ENCODE measurements at regions not wholly inside any gene's neighbourhood (a gene's known extent, or its start where the extent isn't known, plus 50 kb on each side); places are given as distances from the start of the nearest gene placed in this dataset.

DNA sequence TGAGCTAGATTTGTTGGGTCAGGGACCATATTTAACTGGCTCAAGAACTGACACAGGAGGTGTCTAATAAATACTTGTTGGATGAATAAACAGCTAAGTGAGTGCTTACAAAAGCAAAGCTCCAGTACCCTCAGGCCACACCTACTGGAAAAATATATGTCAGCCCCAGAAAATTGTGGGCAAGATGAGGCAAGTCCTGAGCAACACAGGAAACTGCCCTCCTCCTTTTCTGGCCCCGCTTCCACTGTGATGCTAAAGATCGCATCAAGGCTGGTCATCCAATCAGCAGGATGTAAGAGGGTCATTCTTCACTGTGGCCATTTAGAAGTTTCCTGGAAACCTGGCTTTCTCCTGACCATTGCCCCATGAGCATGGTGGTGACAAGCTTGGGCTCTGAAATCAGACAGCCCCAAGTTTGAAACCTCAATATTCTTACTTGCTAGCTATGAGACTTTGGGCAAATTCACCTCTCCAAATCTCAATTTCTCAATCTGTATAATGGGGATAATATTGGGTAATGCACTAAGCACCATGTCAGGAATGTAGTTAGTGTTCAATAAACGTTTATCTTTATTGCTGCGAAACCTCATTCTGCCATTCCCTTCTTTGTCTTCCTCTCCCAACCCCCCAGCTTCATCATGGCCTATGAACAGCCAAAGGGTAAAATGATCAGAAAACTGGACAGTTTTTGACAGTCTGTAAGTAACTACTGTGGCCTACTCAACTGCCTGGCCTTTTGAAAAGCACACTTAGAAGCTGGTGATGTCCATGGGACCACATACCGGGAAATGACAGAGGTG, 139.3 kb upstream of the PZP start:
- peaks cover 6% of the 10 kb centered on the region for H3K27me3 Mint-ChIP-seq (ENCODE audit: insufficient read depth, low read depth, poor library complexity)
- Histone ChIP-seq H3K4me2 (no peak overlapping the region), H3K4me1 (ENCODE audit: insufficient read depth) (no peaks in the 10 kb centered on the region), H2AFZ (no peak overlapping the region), H3K27ac (ENCODE audit: low read depth) (no peak overlapping the region), H3K36me3 (ENCODE audit: insufficient read depth) (no peaks in the 10 kb centered on the region), H3K79me2 (replicated peaks; ENCODE audit: insufficient read depth) (no peaks in the 10 kb centered on the region), H3K9me2 (ENCODE audit: insufficient read depth) (peaks cover 4% of the 10 kb centered on the region; the same call in 1 of the 2 replicates), H3F3A (replicated peaks; ENCODE audit: low read depth) (no peaks in the 10 kb centered on the region), H3K27me3 (ENCODE audit: insufficient read depth) (no peaks in the 10 kb centered on the region), H3K4me3 (no peak overlapping the region), H4K20me1 (replicated peaks; ENCODE audit: insufficient read depth) (no peaks in the 10 kb centered on the region)
- H3K4me1 Mint-ChIP-seq: no peaks in the 10 kb centered on the region; the same call in 2 of the 3 replicates
- TF ChIP-seq JUNB (IDR thresholded peaks at IDR 0.05; ENCODE audit: unreplicated experiment): no peak
- TF ChIP-seq, protein P1, sequence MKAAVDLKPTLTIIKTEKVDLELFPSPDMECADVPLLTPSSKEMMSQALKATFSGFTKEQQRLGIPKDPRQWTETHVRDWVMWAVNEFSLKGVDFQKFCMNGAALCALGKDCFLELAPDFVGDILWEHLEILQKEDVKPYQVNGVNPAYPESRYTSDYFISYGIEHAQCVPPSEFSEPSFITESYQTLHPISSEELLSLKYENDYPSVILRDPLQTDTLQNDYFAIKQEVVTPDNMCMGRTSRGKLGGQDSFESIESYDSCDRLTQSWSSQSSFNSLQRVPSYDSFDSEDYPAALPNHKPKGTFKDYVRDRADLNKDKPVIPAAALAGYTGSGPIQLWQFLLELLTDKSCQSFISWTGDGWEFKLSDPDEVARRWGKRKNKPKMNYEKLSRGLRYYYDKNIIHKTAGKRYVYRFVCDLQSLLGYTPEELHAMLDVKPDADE (IDR thresholded peaks at IDR 0.05): no peak
- H3K36me3 Mint-ChIP-seq (ENCODE audit: low read depth): peaks cover 16% of the 10 kb centered on the region
- H3K27ac Mint-ChIP-seq: no peak overlapping the region
- no peak overlapping the region for H3K4me3 Mint-ChIP-seq
- ATAC-seq: no peak
- no peak for DNase-seq (ENCODE audit: low spot score)
- peaks cover 12% of the 10 kb centered on the region for H3K9me3 Mint-ChIP-seq

DNA sequence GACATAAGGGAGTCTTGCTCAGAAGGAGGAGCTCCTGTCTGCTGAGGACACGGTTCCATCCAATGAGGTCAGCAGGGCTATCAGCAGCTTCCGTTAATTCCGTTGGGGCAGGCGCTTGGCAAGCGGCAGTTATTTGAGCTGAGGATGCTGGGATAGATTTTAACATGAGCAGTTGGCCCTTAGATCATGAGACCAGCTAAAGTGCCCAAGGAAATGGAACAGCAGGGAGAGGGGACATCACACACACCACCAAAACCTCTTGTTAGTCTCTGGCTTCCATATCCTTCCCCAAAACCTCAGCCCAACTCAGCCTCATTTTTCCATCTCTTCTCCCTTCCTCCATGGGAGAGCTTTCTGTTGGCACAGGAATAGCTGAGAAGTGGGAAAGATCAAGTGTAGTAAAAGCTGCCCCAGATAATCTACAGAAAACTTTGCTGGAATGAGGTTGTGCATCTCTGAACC, 138.7 kb upstream of the PZP start:
- Mint-ChIP-seq H3K27ac (no peak overlapping the region), H3K4me1 (no peaks in the 10 kb centered on the region; the same call in 2 of the 3 replicates), H3K27me3 (ENCODE audit: insufficient read depth, low read depth, poor library complexity) (peaks cover 2% of the 10 kb centered on the region), H3K9me3 (peaks cover 6% of the 10 kb centered on the region), H3K36me3 (ENCODE audit: low read depth) (peaks cover 10% of the 10 kb centered on the region), H3K4me3 (no peak overlapping the region)
- H2AFZ ChIP-seq: no peak overlapping the region; the same call in 1 of the 2 replicates
- H3K4me3 ChIP-seq: no peak overlapping the region
- peaks cover 4% of the 10 kb centered on the region; the same call in 1 of the 2 replicates for H3K9me2 ChIP-seq (ENCODE audit: insufficient read depth)
- no peaks in the 10 kb centered on the region for H3K36me3 ChIP-seq (ENCODE audit: insufficient read depth)
- no peak for TF ChIP-seq EZH2phosphoT487 (IDR thresholded peaks at IDR 0.05; ENCODE audit: unreplicated experiment)
- no peaks in the 10 kb centered on the region for H3F3A ChIP-seq (replicated peaks; ENCODE audit: low read depth)
- ATAC-seq: no peak
- no peaks in the 10 kb centered on the region for H4K20me1 ChIP-seq (replicated peaks; ENCODE audit: insufficient read depth)
- no peaks in the 10 kb centered on the region for H3K4me1 ChIP-seq (ENCODE audit: insufficient read depth)
- no peaks in the 10 kb centered on the region for H3K27me3 ChIP-seq (ENCODE audit: insufficient read depth)
- no peak overlapping the region for H3K4me2 ChIP-seq
- no peak for DNase-seq (ENCODE audit: low spot score)
- no peak overlapping the region for H3K27ac ChIP-seq (ENCODE audit: low read depth)
- no peaks in the 10 kb centered on the region for H3K79me2 ChIP-seq (replicated peaks; ENCODE audit: insufficient read depth)

DNA sequence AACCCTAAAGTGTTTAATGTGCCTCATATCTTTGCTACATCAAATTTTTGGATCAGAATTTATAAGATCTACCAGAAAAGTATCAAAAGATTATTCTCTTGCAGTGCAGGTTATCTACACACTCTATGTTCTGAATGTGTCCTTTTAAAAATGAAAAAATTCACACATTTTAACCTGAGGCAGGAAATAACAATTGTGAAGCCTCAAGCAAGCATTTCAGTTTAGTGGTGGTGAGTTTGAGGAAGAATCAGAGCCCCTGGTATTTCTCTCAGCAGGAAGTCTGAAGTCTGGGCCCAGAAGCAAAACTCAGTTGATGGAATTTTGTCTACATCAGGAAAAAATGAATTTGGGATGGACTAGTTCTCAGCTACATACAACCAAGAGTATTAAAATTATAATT, 137.0 kb upstream of the PZP start:
- Histone ChIP-seq H3K36me3 (ENCODE audit: insufficient read depth) (no peaks in the 10 kb centered on the region), H3K27me3 (ENCODE audit: insufficient read depth) (no peaks in the 10 kb centered on the region), H3K4me1 (ENCODE audit: insufficient read depth) (no peaks in the 10 kb centered on the region), H3K27ac (ENCODE audit: low read depth) (no peak overlapping the region), H3K9me2 (ENCODE audit: insufficient read depth) (peaks cover 4% of the 10 kb centered on the region; the same call in 1 of the 2 replicates), H3K79me2 (replicated peaks; ENCODE audit: insufficient read depth) (no peaks in the 10 kb centered on the region), H4K20me1 (replicated peaks; ENCODE audit: insufficient read depth) (no peaks in the 10 kb centered on the region), H2AFZ (no peak overlapping the region), H3K4me2 (no peak overlapping the region), H3K4me3 (no peak overlapping the region), H3F3A (replicated peaks; ENCODE audit: low read depth) (no peaks in the 10 kb centered on the region)
- Mint-ChIP-seq H3K9me3 (no peaks in the 10 kb centered on the region; the same call in 2 of the 3 replicates), H3K4me3 (no peak overlapping the region), H3K27ac (no peak overlapping the region), H3K27me3 (ENCODE audit: insufficient read depth, low read depth, poor library complexity) (peaks cover 2% of the 10 kb centered on the region), H3K36me3 (ENCODE audit: low read depth) (peaks cover 4% of the 10 kb centered on the region; the same call in 2 of the 3 replicates), H3K4me1 (no peaks in the 10 kb centered on the region; the same call in 2 of the 3 replicates)
- DNase-seq (ENCODE audit: low spot score): no peak
- ATAC-seq: no peak
- no peak for TF ChIP-seq ZNF331 (CRISPR knock-in tag; IDR thresholded peaks at IDR 0.05; ENCODE audit: low read depth)
- TF ChIP-seq ZNF114 (CRISPR knock-in tag; IDR thresholded peaks at IDR 0.05): no peak
- no peak for TF ChIP-seq JUNB (IDR thresholded peaks at IDR 0.05; ENCODE audit: unreplicated experiment)
- TF ChIP-seq, protein P2, sequence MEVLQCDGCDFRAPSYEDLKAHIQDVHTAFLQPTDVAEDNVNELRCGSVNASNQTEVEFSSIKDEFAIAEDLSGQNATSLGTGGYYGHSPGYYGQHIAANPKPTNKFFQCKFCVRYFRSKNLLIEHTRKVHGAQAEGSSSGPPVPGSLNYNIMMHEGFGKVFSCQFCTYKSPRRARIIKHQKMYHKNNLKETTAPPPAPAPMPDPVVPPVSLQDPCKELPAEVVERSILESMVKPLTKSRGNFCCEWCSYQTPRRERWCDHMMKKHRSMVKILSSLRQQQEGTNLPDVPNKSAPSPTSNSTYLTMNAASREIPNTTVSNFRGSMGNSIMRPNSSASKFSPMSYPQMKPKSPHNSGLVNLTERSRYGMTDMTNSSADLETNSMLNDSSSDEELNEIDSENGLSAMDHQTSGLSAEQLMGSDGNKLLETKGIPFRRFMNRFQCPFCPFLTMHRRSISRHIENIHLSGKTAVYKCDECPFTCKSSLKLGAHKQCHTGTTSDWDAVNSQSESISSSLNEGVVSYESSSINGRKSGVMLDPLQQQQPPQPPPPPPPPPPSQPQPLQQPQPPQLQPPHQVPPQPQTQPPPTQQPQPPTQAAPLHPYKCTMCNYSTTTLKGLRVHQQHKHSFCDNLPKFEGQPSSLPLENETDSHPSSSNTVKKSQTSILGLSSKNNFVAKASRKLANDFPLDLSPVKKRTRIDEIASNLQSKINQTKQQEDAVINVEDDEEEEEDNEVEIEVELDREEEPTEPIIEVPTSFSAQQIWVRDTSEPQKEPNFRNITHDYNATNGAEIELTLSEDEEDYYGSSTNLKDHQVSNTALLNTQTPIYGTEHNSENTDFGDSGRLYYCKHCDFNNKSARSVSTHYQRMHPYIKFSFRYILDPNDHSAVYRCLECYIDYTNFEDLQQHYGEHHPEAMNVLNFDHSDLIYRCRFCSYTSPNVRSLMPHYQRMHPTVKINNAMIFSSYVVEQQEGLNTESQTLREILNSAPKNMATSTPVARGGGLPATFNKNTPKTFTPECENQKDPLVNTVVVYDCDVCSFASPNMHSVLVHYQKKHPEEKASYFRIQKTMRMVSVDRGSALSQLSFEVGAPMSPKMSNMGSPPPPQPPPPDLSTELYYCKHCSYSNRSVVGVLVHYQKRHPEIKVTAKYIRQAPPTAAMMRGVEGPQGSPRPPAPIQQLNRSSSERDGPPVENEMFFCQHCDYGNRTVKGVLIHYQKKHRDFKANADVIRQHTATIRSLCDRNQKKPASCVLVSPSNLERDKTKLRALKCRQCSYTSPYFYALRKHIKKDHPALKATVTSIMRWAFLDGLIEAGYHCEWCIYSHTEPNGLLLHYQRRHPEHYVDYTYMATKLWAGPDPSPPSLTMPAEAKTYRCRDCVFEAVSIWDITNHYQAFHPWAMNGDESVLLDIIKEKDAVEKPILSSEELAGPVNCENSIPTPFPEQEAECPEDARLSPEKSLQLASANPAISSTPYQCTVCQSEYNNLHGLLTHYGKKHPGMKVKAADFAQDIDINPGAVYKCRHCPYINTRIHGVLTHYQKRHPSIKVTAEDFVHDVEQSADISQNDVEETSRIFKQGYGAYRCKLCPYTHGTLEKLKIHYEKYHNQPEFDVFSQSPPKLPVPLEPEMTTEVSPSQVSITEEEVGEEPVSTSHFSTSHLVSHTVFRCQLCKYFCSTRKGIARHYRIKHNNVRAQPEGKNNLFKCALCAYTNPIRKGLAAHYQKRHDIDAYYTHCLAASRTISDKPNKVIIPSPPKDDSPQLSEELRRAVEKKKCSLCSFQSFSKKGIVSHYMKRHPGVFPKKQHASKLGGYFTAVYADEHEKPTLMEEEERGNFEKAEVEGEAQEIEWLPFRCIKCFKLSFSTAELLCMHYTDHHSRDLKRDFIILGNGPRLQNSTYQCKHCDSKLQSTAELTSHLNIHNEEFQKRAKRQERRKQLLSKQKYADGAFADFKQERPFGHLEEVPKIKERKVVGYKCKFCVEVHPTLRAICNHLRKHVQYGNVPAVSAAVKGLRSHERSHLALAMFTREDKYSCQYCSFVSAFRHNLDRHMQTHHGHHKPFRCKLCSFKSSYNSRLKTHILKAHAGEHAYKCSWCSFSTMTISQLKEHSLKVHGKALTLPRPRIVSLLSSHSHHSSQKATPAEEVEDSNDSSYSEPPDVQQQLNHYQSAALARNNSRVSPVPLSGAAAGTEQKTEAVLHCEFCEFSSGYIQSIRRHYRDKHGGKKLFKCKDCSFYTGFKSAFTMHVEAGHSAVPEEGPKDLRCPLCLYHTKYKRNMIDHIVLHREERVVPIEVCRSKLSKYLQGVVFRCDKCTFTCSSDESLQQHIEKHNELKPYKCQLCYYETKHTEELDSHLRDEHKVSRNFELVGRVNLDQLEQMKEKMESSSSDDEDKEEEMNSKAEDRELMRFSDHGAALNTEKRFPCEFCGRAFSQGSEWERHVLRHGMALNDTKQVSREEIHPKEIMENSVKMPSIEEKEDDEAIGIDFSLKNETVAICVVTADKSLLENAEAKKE (CRISPR knock-in tag; IDR thresholded peaks at IDR 0.05): no peak

Data from GM23338 (cell line).